ENCODE measurements at regions not wholly inside any gene's neighbourhood (a gene's known extent, or its start where the extent isn't known, plus 50 kb on each side); places are given as distances from the start of the nearest gene placed in this dataset.

DNA sequence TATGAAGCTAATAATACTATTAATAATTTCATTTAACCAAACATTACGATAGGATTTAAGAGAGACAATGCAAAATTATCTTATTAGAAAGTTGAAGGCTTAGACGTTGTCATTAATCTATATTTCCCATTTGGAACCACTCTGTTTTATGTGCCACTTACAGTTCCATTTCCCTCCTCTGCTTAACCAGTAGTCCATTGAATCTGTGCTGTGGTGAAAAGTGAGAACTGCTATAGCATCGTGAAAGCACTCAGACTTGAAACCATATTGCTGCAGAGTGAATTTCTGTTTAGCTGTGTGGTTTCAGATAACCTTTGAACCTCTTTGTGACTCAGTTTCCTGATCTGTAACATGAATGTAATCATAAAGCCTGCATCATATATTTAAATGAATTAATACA is 2304.5 kb downstream of the MAT2B start (continued):
- TF ChIP-seq, protein P1, sequence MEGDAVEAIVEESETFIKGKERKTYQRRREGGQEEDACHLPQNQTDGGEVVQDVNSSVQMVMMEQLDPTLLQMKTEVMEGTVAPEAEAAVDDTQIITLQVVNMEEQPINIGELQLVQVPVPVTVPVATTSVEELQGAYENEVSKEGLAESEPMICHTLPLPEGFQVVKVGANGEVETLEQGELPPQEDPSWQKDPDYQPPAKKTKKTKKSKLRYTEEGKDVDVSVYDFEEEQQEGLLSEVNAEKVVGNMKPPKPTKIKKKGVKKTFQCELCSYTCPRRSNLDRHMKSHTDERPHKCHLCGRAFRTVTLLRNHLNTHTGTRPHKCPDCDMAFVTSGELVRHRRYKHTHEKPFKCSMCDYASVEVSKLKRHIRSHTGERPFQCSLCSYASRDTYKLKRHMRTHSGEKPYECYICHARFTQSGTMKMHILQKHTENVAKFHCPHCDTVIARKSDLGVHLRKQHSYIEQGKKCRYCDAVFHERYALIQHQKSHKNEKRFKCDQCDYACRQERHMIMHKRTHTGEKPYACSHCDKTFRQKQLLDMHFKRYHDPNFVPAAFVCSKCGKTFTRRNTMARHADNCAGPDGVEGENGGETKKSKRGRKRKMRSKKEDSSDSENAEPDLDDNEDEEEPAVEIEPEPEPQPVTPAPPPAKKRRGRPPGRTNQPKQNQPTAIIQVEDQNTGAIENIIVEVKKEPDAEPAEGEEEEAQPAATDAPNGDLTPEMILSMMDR (IDR thresholded peaks at IDR 0.05; ENCODE audit: low read depth, low read length, missing input control), result no peak
- TF ChIP-seq NR2F2 (IDR thresholded peaks at IDR 0.05) (no peak), YY1 (IDR thresholded peaks at IDR 0.05) (no peak)
- TF ChIP-seq, protein P2, sequence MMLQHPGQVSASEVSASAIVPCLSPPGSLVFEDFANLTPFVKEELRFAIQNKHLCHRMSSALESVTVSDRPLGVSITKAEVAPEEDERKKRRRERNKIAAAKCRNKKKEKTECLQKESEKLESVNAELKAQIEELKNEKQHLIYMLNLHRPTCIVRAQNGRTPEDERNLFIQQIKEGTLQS (IDR thresholded peaks at IDR 0.05), result no peak

DNA sequence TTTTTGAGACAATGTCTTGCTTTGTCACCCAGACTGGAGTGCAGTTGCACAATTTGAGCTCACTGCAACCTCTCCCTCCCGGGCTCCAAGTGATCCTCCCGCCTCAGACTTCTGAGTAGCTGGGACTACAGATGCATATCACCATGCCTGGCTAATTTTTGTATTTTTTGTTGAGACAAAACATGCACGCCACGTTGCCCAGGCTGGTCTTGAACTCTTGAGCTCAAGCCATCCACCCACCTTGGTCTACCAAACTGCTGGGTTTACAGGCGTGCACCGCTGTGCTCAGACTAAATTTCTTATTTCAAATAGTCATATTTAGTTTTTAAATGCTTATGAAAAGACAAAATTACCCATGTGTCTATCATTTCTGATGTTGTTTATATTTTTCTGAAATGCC is 2324.1 kb downstream of the MAT2B start:
- no peak for DNase-seq (ENCODE audit: low spot score)
- H3K9me3 ChIP-seq (ENCODE audit: control insufficient read depth in 4 of 4, low read length in 3 of 4), result no peaks in the 10 kb centered on the region

DNA sequence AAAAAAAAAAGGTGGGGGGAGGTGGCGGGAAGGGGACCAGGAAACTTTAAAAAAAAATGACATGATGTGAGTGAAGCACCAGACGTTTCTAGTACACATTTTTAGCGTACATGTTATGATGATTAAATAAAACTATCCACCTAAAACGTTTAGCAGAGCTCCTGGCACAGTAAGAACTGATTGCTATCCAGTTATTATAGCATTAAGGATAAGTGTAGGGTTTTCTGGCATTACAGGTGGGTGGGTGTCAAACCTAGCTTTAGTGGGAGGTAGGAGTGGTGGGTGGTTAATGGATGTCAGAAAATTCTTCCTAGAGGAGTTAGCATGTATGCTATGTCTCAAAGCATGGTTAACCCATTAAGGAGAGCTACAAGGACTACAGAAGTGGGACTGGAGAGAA is 2329.5 kb downstream of the MAT2B start:
- WGBS, result 45% methylated on average over 4 of the region's 4 CpGs
- no peak overlapping the region for H3K9ac ChIP-seq (ENCODE audit: low read depth in 1 of 2, low read length in 2 of 2)
- H3K4me1 ChIP-seq (ENCODE audit: control insufficient read depth in 4 of 4, insufficient read depth in 4 of 4, low read length in 3 of 4), result no peaks in the 10 kb centered on the region
- H3K36me3 ChIP-seq (ENCODE audit: control insufficient read depth in 4 of 4, insufficient read depth in 3 of 4, low read depth in 1 of 4, low read length in 3 of 4), result no peaks in the 10 kb centered on the region
- H3K27ac ChIP-seq (ENCODE audit: low read depth in 1 of 2, low read length in 2 of 2), result no peak overlapping the region
- no peaks in the 10 kb centered on the region for H3K27me3 ChIP-seq (ENCODE audit: control insufficient read depth in 4 of 4, insufficient read depth in 4 of 4, low read length in 3 of 4)
- H3K4me3 ChIP-seq (ENCODE audit: low read depth in 1 of 3, low read length in 3 of 3), result no peak overlapping the region
- DNase-seq (ENCODE audit: low spot score), result no peak
- H3K9me3 ChIP-seq (ENCODE audit: control insufficient read depth in 4 of 4, low read length in 3 of 4), result no peaks in the 10 kb centered on the region
- TF ChIP-seq RXRA (IDR thresholded peaks at IDR 0.05) (no peak), HNF4G (IDR thresholded peaks at IDR 0.05) (no peak), YY1 (IDR thresholded peaks at IDR 0.05) (no peak), HNF4A (conservative IDR thresholded peaks at IDR 0.05) (no peak), EGR1 (IDR thresholded peaks at IDR 0.05; ENCODE audit: low read depth in 2 of 2) (no peak), GABPA (IDR thresholded peaks at IDR 0.05 in 1 of 2, conservative IDR thresholded peaks at IDR 0.05 in 1 of 2) (no peak), TAF1 (conservative IDR thresholded peaks at IDR 0.05) (no peak), RAD21 (IDR thresholded peaks at IDR 0.05) (no peak), JUND (IDR thresholded peaks at IDR 0.05) (no peak)
- TF ChIP-seq, protein P3, sequence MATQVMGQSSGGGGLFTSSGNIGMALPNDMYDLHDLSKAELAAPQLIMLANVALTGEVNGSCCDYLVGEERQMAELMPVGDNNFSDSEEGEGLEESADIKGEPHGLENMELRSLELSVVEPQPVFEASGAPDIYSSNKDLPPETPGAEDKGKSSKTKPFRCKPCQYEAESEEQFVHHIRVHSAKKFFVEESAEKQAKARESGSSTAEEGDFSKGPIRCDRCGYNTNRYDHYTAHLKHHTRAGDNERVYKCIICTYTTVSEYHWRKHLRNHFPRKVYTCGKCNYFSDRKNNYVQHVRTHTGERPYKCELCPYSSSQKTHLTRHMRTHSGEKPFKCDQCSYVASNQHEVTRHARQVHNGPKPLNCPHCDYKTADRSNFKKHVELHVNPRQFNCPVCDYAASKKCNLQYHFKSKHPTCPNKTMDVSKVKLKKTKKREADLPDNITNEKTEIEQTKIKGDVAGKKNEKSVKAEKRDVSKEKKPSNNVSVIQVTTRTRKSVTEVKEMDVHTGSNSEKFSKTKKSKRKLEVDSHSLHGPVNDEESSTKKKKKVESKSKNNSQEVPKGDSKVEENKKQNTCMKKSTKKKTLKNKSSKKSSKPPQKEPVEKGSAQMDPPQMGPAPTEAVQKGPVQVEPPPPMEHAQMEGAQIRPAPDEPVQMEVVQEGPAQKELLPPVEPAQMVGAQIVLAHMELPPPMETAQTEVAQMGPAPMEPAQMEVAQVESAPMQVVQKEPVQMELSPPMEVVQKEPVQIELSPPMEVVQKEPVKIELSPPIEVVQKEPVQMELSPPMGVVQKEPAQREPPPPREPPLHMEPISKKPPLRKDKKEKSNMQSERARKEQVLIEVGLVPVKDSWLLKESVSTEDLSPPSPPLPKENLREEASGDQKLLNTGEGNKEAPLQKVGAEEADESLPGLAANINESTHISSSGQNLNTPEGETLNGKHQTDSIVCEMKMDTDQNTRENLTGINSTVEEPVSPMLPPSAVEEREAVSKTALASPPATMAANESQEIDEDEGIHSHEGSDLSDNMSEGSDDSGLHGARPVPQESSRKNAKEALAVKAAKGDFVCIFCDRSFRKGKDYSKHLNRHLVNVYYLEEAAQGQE (IDR thresholded peaks at IDR 0.05), result no peak
- TF ChIP-seq, protein P1 (IDR thresholded peaks at IDR 0.05; ENCODE audit: low read depth, low read length, missing input control), result no peak
- TF ChIP-seq, protein P4, sequence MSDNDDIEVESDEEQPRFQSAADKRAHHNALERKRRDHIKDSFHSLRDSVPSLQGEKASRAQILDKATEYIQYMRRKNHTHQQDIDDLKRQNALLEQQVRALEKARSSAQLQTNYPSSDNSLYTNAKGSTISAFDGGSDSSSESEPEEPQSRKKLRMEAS (IDR thresholded peaks at IDR 0.05), result no peak

More for the DNA sequence above, 2324.1 kb downstream of the MAT2B start:
- H3K27ac ChIP-seq (ENCODE audit: low read depth in 1 of 2, low read length in 2 of 2), result no peak overlapping the region
- TF ChIP-seq RAD21 (IDR thresholded peaks at IDR 0.05) (no peak), SP1 (IDR thresholded peaks at IDR 0.05) (no peak), NR2F2 (IDR thresholded peaks at IDR 0.05) (no peak), HNF4G (IDR thresholded peaks at IDR 0.05) (no peak), JUND (IDR thresholded peaks at IDR 0.05) (no peak), GABPA (IDR thresholded peaks at IDR 0.05 in 1 of 2, conservative IDR thresholded peaks at IDR 0.05 in 1 of 2) (no peak), HNF4A (conservative IDR thresholded peaks at IDR 0.05) (no peak)
- TF ChIP-seq, protein P3 (IDR thresholded peaks at IDR 0.05), result no peak
- TF ChIP-seq, protein P2 (IDR thresholded peaks at IDR 0.05), result no peak
- no peak overlapping the region for H3K4me3 ChIP-seq (ENCODE audit: low read depth in 1 of 3, low read length in 3 of 3)
- H3K36me3 ChIP-seq (ENCODE audit: control insufficient read depth in 4 of 4, insufficient read depth in 3 of 4, low read depth in 1 of 4, low read length in 3 of 4), result no peaks in the 10 kb centered on the region
- WGBS, result 74% methylated on average over 6 of the region's 6 CpGs
- H3K9ac ChIP-seq (ENCODE audit: low read depth in 1 of 2, low read length in 2 of 2), result no peak overlapping the region
- H3K27me3 ChIP-seq (ENCODE audit: control insufficient read depth in 4 of 4, insufficient read depth in 4 of 4, low read length in 3 of 4), result no peaks in the 10 kb centered on the region
- no peaks in the 10 kb centered on the region for H3K4me1 ChIP-seq (ENCODE audit: control insufficient read depth in 4 of 4, insufficient read depth in 4 of 4, low read length in 3 of 4)

Measured in liver (tissue), 8 donors.